Body of pancreas (tissue), 4 donors: ENCODE measurements at regions not wholly inside any gene's neighbourhood (a gene's known extent, or its start where the extent isn't known, plus 50 kb on each side); places are given as distances from the start of the nearest gene placed in this dataset.

Experiments used
- POLR2A ChIP-seq, 3 donors: fragments of 450-650 bp; IDR thresholded peaks; one replicate each; pipeline ENCODE4 v1.6.1; 2016; ENCODE audit warnings: antibody characterized with exemption in 3 of 3, mild to moderate bottlenecking in 2 of 3
- TF ChIP-seq, protein P1 (sequence below), 7 experiments: fragments of 450-650 bp in 4 of 7; fragments of 200-600 bp in 3 of 7; sonication (generic) in 3 of 7; IDR thresholded peaks; one replicate each; pipeline ENCODE4 v1.5.1; 2016 to 2019; ENCODE audit warnings: antibody characterized with exemption in 7 of 7

DNA sequence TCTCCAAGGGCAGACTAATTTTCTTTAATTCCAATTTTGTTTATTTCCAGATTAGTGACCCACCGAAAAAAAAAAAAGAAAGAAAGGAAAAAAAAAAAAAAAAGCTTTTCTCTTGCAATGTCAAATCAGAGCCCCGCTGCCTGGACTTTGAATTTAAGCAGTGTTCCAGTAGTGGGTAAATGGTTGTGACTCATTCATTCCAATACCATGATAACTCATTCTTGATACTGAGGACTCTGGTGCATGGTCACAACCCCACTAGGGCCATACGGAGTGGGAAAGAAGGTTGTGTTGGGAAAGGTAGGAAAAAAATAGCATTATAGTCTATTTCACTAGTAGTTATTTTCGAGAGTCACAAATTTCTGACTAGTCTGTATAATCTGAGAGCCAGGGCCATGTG is 59.1 kb upstream of the COL8A1 start:
- TF ChIP-seq, protein P1, sequence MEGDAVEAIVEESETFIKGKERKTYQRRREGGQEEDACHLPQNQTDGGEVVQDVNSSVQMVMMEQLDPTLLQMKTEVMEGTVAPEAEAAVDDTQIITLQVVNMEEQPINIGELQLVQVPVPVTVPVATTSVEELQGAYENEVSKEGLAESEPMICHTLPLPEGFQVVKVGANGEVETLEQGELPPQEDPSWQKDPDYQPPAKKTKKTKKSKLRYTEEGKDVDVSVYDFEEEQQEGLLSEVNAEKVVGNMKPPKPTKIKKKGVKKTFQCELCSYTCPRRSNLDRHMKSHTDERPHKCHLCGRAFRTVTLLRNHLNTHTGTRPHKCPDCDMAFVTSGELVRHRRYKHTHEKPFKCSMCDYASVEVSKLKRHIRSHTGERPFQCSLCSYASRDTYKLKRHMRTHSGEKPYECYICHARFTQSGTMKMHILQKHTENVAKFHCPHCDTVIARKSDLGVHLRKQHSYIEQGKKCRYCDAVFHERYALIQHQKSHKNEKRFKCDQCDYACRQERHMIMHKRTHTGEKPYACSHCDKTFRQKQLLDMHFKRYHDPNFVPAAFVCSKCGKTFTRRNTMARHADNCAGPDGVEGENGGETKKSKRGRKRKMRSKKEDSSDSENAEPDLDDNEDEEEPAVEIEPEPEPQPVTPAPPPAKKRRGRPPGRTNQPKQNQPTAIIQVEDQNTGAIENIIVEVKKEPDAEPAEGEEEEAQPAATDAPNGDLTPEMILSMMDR (IDR thresholded peaks at IDR 0.05): no peak
- no peak for TF ChIP-seq POLR2A (IDR thresholded peaks at IDR 0.05)
